ENCODE measurements at regions not wholly inside any gene's neighbourhood (a gene's known extent, or its start where the extent isn't known, plus 50 kb on each side); places are given as distances from the start of the nearest gene placed in this dataset.

- TF ChIP-seq CTCF (IDR thresholded peaks at IDR 0.05): no peak
- no peak for TF ChIP-seq POLR2A (IDR thresholded peaks at IDR 0.05)
Measured at GRCh38 chr14:53847881-53848280, 108.7 kb downstream of the BMP4 start.

Measured in ovary (tissue), 3 donors.